A549 (cell line): ENCODE measurements at regions not wholly inside any gene's neighbourhood (a gene's known extent, or its start where the extent isn't known, plus 50 kb on each side); places are given as distances from the start of the nearest gene placed in this dataset.

Experiments
- ATAC-seq, 2 experiments: fragments of 200-7000 bp in 1 of 2; fragments of >200 bp in 1 of 2; cut with Nextera tagmentation in 1 of 2; cut with Tn5 transposase in 1 of 2; 3 replicates each; pipeline versions ENCODE4 v1.8.0 to v1.9.1; 2018 to 2020; ENCODE audit warnings: mild to moderate bottlenecking in 1 of 2, moderate library complexity in 1 of 2
- CTCF ChIA-PET: fragments of 300-600 bp; sonication (Branson Sonifier 250); formaldehyde crosslinking; extraction: SDS; loops from one replicate; lab custom pipeline; 2021; ENCODE audit warnings: antibody characterized with exemption, inconsistent platforms; lab: Yijun Ruan, JAX
- POLR2A ChIA-PET: fragments of 350-600 bp; formaldehyde crosslinking; extraction: SDS; loops from one replicate; lab custom pipeline; 2021; ENCODE audit warnings: antibody characterized with exemption, inconsistent platforms; lab: Yijun Ruan, JAX
- DNase-seq, 2 experiments: peaks; one replicate each; pipeline versions ENCODE4 v3.0.0 to v3.0.0-alpha.2; 2011 to 2016; ENCODE audit warnings: low read depth in 1 of 2, low spot score in 1 of 2
- FAIRE-seq: peaks from 2 replicates; lab custom pipeline; 2011; peaks lifted over from hg19 to GRCh38; lab: Jason Lieb, UNC
- H3K27ac ChIP-seq, 2 experiments: fragments of >200 bp; sonication (Bioruptor Twin); formaldehyde crosslinking; 3 replicates each; pipeline ENCODE4 v1.5.1; 2016 to 2017
- H3K4me1 ChIP-seq: fragments of >200 bp; sonication (Bioruptor Twin); formaldehyde crosslinking; 3 replicates; pipeline ENCODE4 v1.6.1; 2016
- H3K4me2 ChIP-seq: fragments of >200 bp; sonication (Bioruptor Twin); formaldehyde crosslinking; 3 replicates; pipeline ENCODE4 v1.6.1; 2016
- H3K4me3 ChIP-seq: fragments of >200 bp; sonication (Bioruptor Twin); formaldehyde crosslinking; 3 replicates; pipeline ENCODE4 v1.5.1; 2016
- H3K9me3 ChIP-seq: fragments of >200 bp; sonication (Bioruptor Twin); formaldehyde crosslinking; 3 replicates; pipeline ENCODE4 v1.6.1; 2016
- BHLHE40 ChIP-seq: IDR thresholded peaks from 2 replicates; pipeline ENCODE4 v1.6.1; 2012; ENCODE audit warnings: low read depth, low read length, inconsistent platforms
- CBX2 ChIP-seq: fragments of 200-600 bp; sonication (generic); IDR thresholded peaks from 2 replicates; pipeline ENCODE4 v1.6.1; 2016; ENCODE audit warnings: low read depth, mild to moderate bottlenecking, borderline replicate concordance
- CBX8 ChIP-seq: fragments of 200-600 bp; sonication (generic); IDR thresholded peaks from 2 replicates; pipeline ENCODE4 v1.6.1; 2016
- CEBPB ChIP-seq, 2 experiments: fragments of >200 bp in 1 of 2; sonication (Bioruptor Twin) in 1 of 2; formaldehyde crosslinking in 1 of 2; IDR thresholded peaks; 2 replicates each; pipeline ENCODE4 v1.6.1; 2012 to 2016
- EHF ChIP-seq: fragments of 250-450 bp; sonication (Bioruptor Pico); IDR thresholded peaks from 2 replicates; pipeline ENCODE4 v1.5.0; 2020; ENCODE audit warnings: mild to moderate bottlenecking
- ESRRA ChIP-seq: fragments of 150-350 bp; IDR thresholded peaks from 2 replicates; pipeline ENCODE4 v1.6.1; 2014; ENCODE audit warnings: mild to moderate bottlenecking, low read length, borderline replicate concordance
- FOSB ChIP-seq: fragments of 250-450 bp; sonication (Bioruptor Pico); IDR thresholded peaks from 2 replicates; pipeline ENCODE4 v1.5.0; 2020; ENCODE audit warnings: mild to moderate bottlenecking, moderate library complexity
- GATA3 ChIP-seq: IDR thresholded peaks from 2 replicates; pipeline ENCODE4 v1.6.1; 2012; ENCODE audit warnings: borderline replicate concordance
- HDAC2 ChIP-seq: fragments of 200-600 bp; sonication (generic); IDR thresholded peaks from 2 replicates; pipeline ENCODE4 v1.6.1; 2016
- HOXA7 ChIP-seq: fragments of 250-450 bp; sonication (Bioruptor Pico); IDR thresholded peaks from 2 replicates; pipeline ENCODE4 v1.5.0; 2020; ENCODE audit warnings: mild to moderate bottlenecking, moderate library complexity
- HOXB13 ChIP-seq: fragments of 250-450 bp; sonication (Bioruptor Pico); IDR thresholded peaks from 2 replicates; pipeline ENCODE4 v1.5.0; 2020; ENCODE audit warnings: low read depth, mild to moderate bottlenecking, moderate library complexity
- HOXB5 ChIP-seq: fragments of 250-450 bp; sonication (Bioruptor Pico); IDR thresholded peaks from 2 replicates; pipeline ENCODE4 v1.5.0; 2020; ENCODE audit warnings: mild to moderate bottlenecking, moderate library complexity
- JUN ChIP-seq, 2 experiments: fragments of >200 bp; sonication (Bioruptor Twin); formaldehyde crosslinking; IDR thresholded peaks; 2 replicates in 1 of 2; 3 replicates in 1 of 2; pipeline ENCODE4 v1.6.1; 2016 to 2017
- JUNB ChIP-seq: fragments of >200 bp; sonication (Bioruptor Twin); formaldehyde crosslinking; IDR thresholded peaks from 2 replicates; pipeline ENCODE4 v1.6.1; 2016
- KDM1A ChIP-seq: fragments of 200-600 bp; sonication (generic); IDR thresholded peaks from 2 replicates; pipeline ENCODE4 v1.6.1; 2016; ENCODE audit warnings: low read depth, mild to moderate bottlenecking
- MAFK ChIP-seq: fragments of 450-650 bp; IDR thresholded peaks from 2 replicates; pipeline ENCODE4 v1.6.1; 2014; ENCODE audit not compliant: partially characterized antibody
- MAZ ChIP-seq: fragments of 150-350 bp; IDR thresholded peaks from 2 replicates; pipeline ENCODE4 v1.6.1; 2014; ENCODE audit warnings: antibody characterized with exemption, low read depth, low read length, borderline replicate concordance
- MYC ChIP-seq: IDR thresholded peaks from 2 replicates; pipeline ENCODE4 v1.6.1; 2012; ENCODE audit warnings: mild to moderate bottlenecking, inconsistent platforms, low read length, improper control_type of control experiment, borderline replicate concordance
- NPAS2 ChIP-seq: fragments of 250-450 bp; sonication (Bioruptor Pico); IDR thresholded peaks from 2 replicates; pipeline ENCODE4 v1.8.0; 2022; ENCODE audit warnings: mild to moderate bottlenecking, moderate library complexity, borderline replicate concordance
- POLR2AphosphoS2 ChIP-seq: conservative IDR thresholded peaks from 2 replicates; pipeline ENCODE4 v1.6.1; 2012; ENCODE audit warnings: low read length, improper control_type of control experiment, inconsistent platforms
- REST ChIP-seq: fragments of 200-600 bp; sonication (generic); IDR thresholded peaks from 2 replicates; pipeline ENCODE4 v1.6.1; 2016; ENCODE audit warnings: antibody characterized with exemption, mild to moderate bottlenecking, moderate library complexity
- RFX5 ChIP-seq: fragments of 450-650 bp; IDR thresholded peaks from 2 replicates; pipeline ENCODE4 v1.7.1; 2014; ENCODE audit warnings: antibody characterized with exemption, mild to moderate bottlenecking, moderate library complexity
- TP53 ChIP-seq: fragments of 250-450 bp; sonication (Bioruptor Pico); IDR thresholded peaks from 2 replicates; pipeline ENCODE4 v1.5.0; 2021; ENCODE audit warnings: mild to moderate bottlenecking, moderate library complexity
- ZC3H11A ChIP-seq: fragments of 450-650 bp; IDR thresholded peaks from 2 replicates; pipeline ENCODE4 v1.6.1; 2014; ENCODE audit warnings: antibody characterized with exemption, mild to moderate bottlenecking
- ZFP36 ChIP-seq: fragments of 450-650 bp; IDR thresholded peaks from 2 replicates; pipeline ENCODE4 v1.6.1; 2014; ENCODE audit warnings: borderline replicate concordance; ENCODE audit not compliant: partially characterized antibody
- ZNF302 ChIP-seq: fragments of 250-450 bp; sonication (Bioruptor Pico); IDR thresholded peaks from 2 replicates; pipeline ENCODE4 v1.9.0; 2021; ENCODE audit warnings: inconsistent platforms, mild to moderate bottlenecking, moderate library complexity
- ZSCAN20 ChIP-seq: fragments of 250-450 bp; sonication (Bioruptor Pico); IDR thresholded peaks from 2 replicates; pipeline ENCODE4 v1.8.0; 2022; ENCODE audit warnings: mild to moderate bottlenecking, moderate library complexity
- WGBS: methylation state at CpG from one replicate; pipeline ENCODE4 v1.1.6; 2017; ENCODE audit errors: missing lambda C conversion rate; 5-methylcytosine and 5-hydroxymethylcytosine counted together
- TF ChIP-seq, protein P1 (sequence below): fragments of >200 bp; sonication (Bioruptor Twin); formaldehyde crosslinking; IDR thresholded peaks from 2 replicates; pipeline ENCODE4 v1.6.1; 2016
- TF ChIP-seq, protein P2 (sequence below): fragments of 450-650 bp; IDR thresholded peaks from 2 replicates; pipeline ENCODE4 v1.6.1; 2014; ENCODE audit warnings: antibody characterized with exemption
- TF ChIP-seq, protein P3 (sequence below): IDR thresholded peaks from 2 replicates; pipeline ENCODE4 v1.6.1; 2012

- FAIRE-seq: no peak
- Histone ChIP-seq H3K27ac (no peak overlapping the region), H3K9me3 (no peaks in the 10 kb centered on the region), H3K4me3 (no peak overlapping the region), H3K4me1 (no peaks in the 10 kb centered on the region), H3K4me2 (no peak overlapping the region)
- ATAC-seq: no peak
- TF ChIP-seq JUN (IDR thresholded peaks at IDR 0.05): no peak
- TF ChIP-seq CBX8: no peak
- no peak for TF ChIP-seq CBX2
- no peak for TF ChIP-seq GATA3
- TF ChIP-seq JUNB: no peak
- no peak for TF ChIP-seq POLR2AphosphoS2
- TF ChIP-seq REST: no peak
- TF ChIP-seq, protein P1, sequence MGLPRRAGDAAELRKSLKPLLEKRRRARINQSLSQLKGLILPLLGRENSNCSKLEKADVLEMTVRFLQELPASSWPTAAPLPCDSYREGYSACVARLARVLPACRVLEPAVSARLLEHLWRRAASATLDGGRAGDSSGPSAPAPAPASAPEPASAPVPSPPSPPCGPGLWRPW: no peak
- TF ChIP-seq KDM1A: no peak
- TF ChIP-seq, protein P2, sequence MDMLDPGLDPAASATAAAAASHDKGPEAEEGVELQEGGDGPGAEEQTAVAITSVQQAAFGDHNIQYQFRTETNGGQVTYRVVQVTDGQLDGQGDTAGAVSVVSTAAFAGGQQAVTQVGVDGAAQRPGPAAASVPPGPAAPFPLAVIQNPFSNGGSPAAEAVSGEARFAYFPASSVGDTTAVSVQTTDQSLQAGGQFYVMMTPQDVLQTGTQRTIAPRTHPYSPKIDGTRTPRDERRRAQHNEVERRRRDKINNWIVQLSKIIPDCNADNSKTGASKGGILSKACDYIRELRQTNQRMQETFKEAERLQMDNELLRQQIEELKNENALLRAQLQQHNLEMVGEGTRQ: no peak
- TF ChIP-seq BHLHE40: no peak
- ChIA-PET CTCF (interaction anchor here (1.3 to 4.1 kb wide), 2 partner anchors 8 to 1247 kb away, joined by 4 to 23 read pairs; no protein-coding TSS in a partner anchor), POLR2A (no interaction called here)
- WGBS: 28% methylated on average over 2 of the region's 2 CpGs
- no peak for DNase-seq
Observed at GRCh38 chr6:45722876-45723275, 292.8 kb downstream of the CLIC5 start.

- POLR2A ChIA-PET: no interaction called here
- 25% methylated on average over 6 of the region's 6 CpGs for WGBS
- TF ChIP-seq, protein P3, sequence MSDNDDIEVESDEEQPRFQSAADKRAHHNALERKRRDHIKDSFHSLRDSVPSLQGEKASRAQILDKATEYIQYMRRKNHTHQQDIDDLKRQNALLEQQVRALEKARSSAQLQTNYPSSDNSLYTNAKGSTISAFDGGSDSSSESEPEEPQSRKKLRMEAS: no peak
- TF ChIP-seq ZNF302 (CRISPR knock-in tag) (no peak), GATA3 (no peak), TP53 (no peak), HOXB5 (CRISPR knock-in tag) (no peak), BHLHE40 (no peak), MAZ (no peak), CEBPB (IDR thresholded peaks at IDR 0.05) (no peak), NPAS2 (no peak), MYC (no peak), ZC3H11A (no peak)
- TF ChIP-seq, protein P1: no peak
- TF ChIP-seq, all 56 proteins: peak for 0
- no peak overlapping the region for H3K4me2 ChIP-seq
- no peaks in the 10 kb centered on the region for H3K4me1 ChIP-seq
- H3K4me3 ChIP-seq: no peak overlapping the region
- CTCF ChIA-PET: interaction anchor here (0.7 to 1.4 kb wide), 4 partner anchors 352 to 1066 kb away, joined by 3 to 4 read pairs (median 4); no protein-coding TSS in a partner anchor
- FAIRE-seq (no peak), DNase-seq (no peak), ATAC-seq (no peak)
- H3K27ac ChIP-seq: no peak overlapping the region
- no peaks in the 10 kb centered on the region for H3K9me3 ChIP-seq
Observed at GRCh38 chr6:45721665-45722064, 294.0 kb downstream of the CLIC5 start.

- TF ChIP-seq ESRRA: no peak
- no peak for TF ChIP-seq FOSB (CRISPR knock-in tag)
- TF ChIP-seq ZSCAN20 (CRISPR knock-in tag): no peak
- no peak for TF ChIP-seq MAFK
- no peak for TF ChIP-seq HOXB13
- TF ChIP-seq EHF: no peak
- no peak for TF ChIP-seq HDAC2
- no peak for TF ChIP-seq ZFP36
- no peak for TF ChIP-seq RFX5
- TF ChIP-seq HOXA7 (CRISPR knock-in tag): no peak
- TF ChIP-seq CEBPB (IDR thresholded peaks at IDR 0.05): no peak
- TF ChIP-seq BHLHE40: no peak
- TF ChIP-seq ZNF302 (CRISPR knock-in tag): no peak
- TF ChIP-seq MAZ: no peak
- TF ChIP-seq ZC3H11A: no peak
- TF ChIP-seq, protein P1: no peak
- 37% methylated on average over 3 of the region's 3 CpGs for WGBS
- Histone ChIP-seq H3K27ac (no peak overlapping the region), H3K4me2 (no peak overlapping the region), H3K4me3 (no peak overlapping the region), H3K9me3 (no peaks in the 10 kb centered on the region), H3K4me1 (0 out of 3 replicates have a peak, but pooled peaks cover 5% of the 10 kb centered on the region)
- DNase-seq (no peak), ATAC-seq (no peak), FAIRE-seq (no peak)
- CTCF ChIA-PET: no interaction called here
- POLR2A ChIA-PET: no interaction called here
Observed at GRCh38 chr6:45718871-45719270, 296.8 kb downstream of the CLIC5 start.
